ENCODE measurements at regions not wholly inside any gene's neighbourhood (a gene's known extent, or its start where the extent isn't known, plus 50 kb on each side); places are given as distances from the start of the nearest gene placed in this dataset.
"Not testable (repeated sequence)": the region's sequence is repeated elsewhere in the genome, so short reads cannot be mapped to it uniquely, and the experiment has no call there.

GRCh38 chr7:159335181-159335926 is 190.7 kb upstream of the VIPR2 start:
- not testable (repeated sequence) for DNase-seq

- DNase-seq, result not testable (repeated sequence)
These were observed 188.3 kb upstream of the VIPR2 start for GRCh38 chr7:159332854-159333479.

GRCh38 chr7:159331462-159331861 is 186.8 kb upstream of the VIPR2 start:
- no peak for DNase-seq

GRCh38 chr7:159329818-159330378 is 185.2 kb upstream of the VIPR2 start:
- no peak for DNase-seq

- DNase-seq, result no peak
These were observed 183.4 kb upstream of the VIPR2 start for GRCh38 chr7:159328096-159328495.

- DNase-seq, result no peak
These were observed 178.7 kb upstream of the VIPR2 start for GRCh38 chr7:159323359-159323758.

GRCh38 chr7:159321278-159321677 is 176.6 kb upstream of the VIPR2 start:
- DNase-seq, result no peak

- no peak for DNase-seq
These were observed 174.2 kb upstream of the VIPR2 start for GRCh38 chr7:159318682-159319351.

GRCh38 chr7:159317294-159317693 is 172.6 kb upstream of the VIPR2 start:
- no peak for DNase-seq

- no peak for DNase-seq
These were observed 166.5 kb upstream of the VIPR2 start for GRCh38 chr7:159311172-159311494.

- DNase-seq, result no peak
These were observed 165.9 kb upstream of the VIPR2 start for GRCh38 chr7:159310457-159311171.

- not testable (repeated sequence) for DNase-seq
These were observed 164.5 kb upstream of the VIPR2 start for GRCh38 chr7:159309214-159309613.

GRCh38 chr7:159306012-159306411 is 161.3 kb upstream of the VIPR2 start:
- DNase-seq, result no peak

- DNase-seq, result not testable (repeated sequence)
These were observed 160.5 kb upstream of the VIPR2 start for GRCh38 chr7:159305185-159305584.

- not testable (repeated sequence) for DNase-seq
These were observed 158.8 kb upstream of the VIPR2 start for GRCh38 chr7:159303510-159303909.

- DNase-seq, result no peak
These were observed 151.5 kb upstream of the VIPR2 start for GRCh38 chr7:159296093-159296681.

GRCh38 chr7:159286487-159286886 is 141.8 kb upstream of the VIPR2 start:
- DNase-seq, result not testable (repeated sequence)

GRCh38 chr7:159281573-159281972 is 136.9 kb upstream of the VIPR2 start:
- no peak for DNase-seq

GRCh38 chr7:159280008-159280407 is 135.3 kb upstream of the VIPR2 start:
- DNase-seq, result no peak

GRCh38 chr7:159272739-159273138 is 128.1 kb upstream of the VIPR2 start:
- DNase-seq, result no peak

- no peak for DNase-seq
These were observed 127.1 kb upstream of the VIPR2 start for GRCh38 chr7:159271781-159272180.

GRCh38 chr7:159269745-159270144 is 125.1 kb upstream of the VIPR2 start:
- DNase-seq, result no peak

GRCh38 chr7:159263430-159263829 is 118.8 kb upstream of the VIPR2 start:
- no peak for DNase-seq
